Esophagus squamous epithelium (tissue), 4 donors: ENCODE measurements at regions not wholly inside any gene's neighbourhood (a gene's known extent, or its start where the extent isn't known, plus 50 kb on each side); places are given as distances from the start of the nearest gene placed in this dataset.

Experiments
- POLR2A ChIP-seq, 4 donors: fragments of 450-650 bp; IDR thresholded peaks; one replicate each; pipeline ENCODE4 v1.6.1; 2017; ENCODE audit warnings: antibody characterized with exemption in 4 of 4, mild to moderate bottlenecking in 4 of 4, moderate library complexity in 3 of 4
- TF ChIP-seq, protein P1 (sequence below), 6 experiments: fragments of 450-650 bp in 4 of 6; fragments of 200-600 bp in 2 of 6; sonication (generic) in 2 of 6; IDR thresholded peaks; one replicate each; pipeline ENCODE4 v1.5.1; 2016 to 2019; ENCODE audit warnings: antibody characterized with exemption in 6 of 6, mild to moderate bottlenecking in 4 of 6, moderate library complexity in 4 of 6

GRCh38 chr14:66094001-66094727 lies 392.0 kb upstream of the CCDC196 start:
- TF ChIP-seq, protein P1, sequence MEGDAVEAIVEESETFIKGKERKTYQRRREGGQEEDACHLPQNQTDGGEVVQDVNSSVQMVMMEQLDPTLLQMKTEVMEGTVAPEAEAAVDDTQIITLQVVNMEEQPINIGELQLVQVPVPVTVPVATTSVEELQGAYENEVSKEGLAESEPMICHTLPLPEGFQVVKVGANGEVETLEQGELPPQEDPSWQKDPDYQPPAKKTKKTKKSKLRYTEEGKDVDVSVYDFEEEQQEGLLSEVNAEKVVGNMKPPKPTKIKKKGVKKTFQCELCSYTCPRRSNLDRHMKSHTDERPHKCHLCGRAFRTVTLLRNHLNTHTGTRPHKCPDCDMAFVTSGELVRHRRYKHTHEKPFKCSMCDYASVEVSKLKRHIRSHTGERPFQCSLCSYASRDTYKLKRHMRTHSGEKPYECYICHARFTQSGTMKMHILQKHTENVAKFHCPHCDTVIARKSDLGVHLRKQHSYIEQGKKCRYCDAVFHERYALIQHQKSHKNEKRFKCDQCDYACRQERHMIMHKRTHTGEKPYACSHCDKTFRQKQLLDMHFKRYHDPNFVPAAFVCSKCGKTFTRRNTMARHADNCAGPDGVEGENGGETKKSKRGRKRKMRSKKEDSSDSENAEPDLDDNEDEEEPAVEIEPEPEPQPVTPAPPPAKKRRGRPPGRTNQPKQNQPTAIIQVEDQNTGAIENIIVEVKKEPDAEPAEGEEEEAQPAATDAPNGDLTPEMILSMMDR (IDR thresholded peaks at IDR 0.05) = no peak
- TF ChIP-seq POLR2A (IDR thresholded peaks at IDR 0.05) = no peak
